GM12878 (cell line): ENCODE measurements at regions not wholly inside any gene's neighbourhood (a gene's known extent, or its start where the extent isn't known, plus 50 kb on each side); places are given as distances from the start of the nearest gene placed in this dataset.

Experiments
- ATAC-seq: fragments of 200-7000 bp; cut with Tn5 transposase; 3 replicates; pipeline ENCODE4 v1.9.1; 2020; ENCODE audit warnings: mild to moderate bottlenecking, moderate library complexity
- BruUV-seq: library from RNA; stranded (reverse); fragments of 400-500 nt; replicated peaks from 2 replicates; lab custom pipeline; 2021; lab: Mats Ljungman, UMichigan
- CTCF ChIA-PET: fragments of 300-600 bp; sonication (Branson Sonifier 250); formaldehyde crosslinking; extraction: SDS; loops from one replicate; lab custom pipeline; 2021; ENCODE audit warnings: inconsistent platforms; lab: Yijun Ruan, JAX
- POLR2A ChIA-PET: fragments of 350-600 bp; formaldehyde crosslinking; extraction: SDS; loops from one replicate; lab custom pipeline; 2021; ENCODE audit warnings: inconsistent platforms; lab: Charles Lee
- RAD21 ChIA-PET: fragments of 300-600 bp; sonication (Branson Sonifier 250); formaldehyde crosslinking; loops from one replicate; lab custom pipeline; 2023; ENCODE audit warnings: antibody characterized with exemption; ENCODE audit not compliant: unreplicated experiment; lab: Charles Lee
- SMC1A ChIA-PET: fragments of 300-600 bp; sonication (Branson Sonifier 250); formaldehyde crosslinking; loops from one replicate; lab custom pipeline; 2023; ENCODE audit not compliant: unreplicated experiment, uncharacterized antibody; lab: Charles Lee
- DNase-seq: peaks from one replicate; pipeline ENCODE4 v3.0.0-alpha.2; 2011; ENCODE audit warnings: low read depth, low spot score
- FAIRE-seq: peaks from 3 replicates; lab custom pipeline; 2011; peaks lifted over from hg19 to GRCh38; lab: Jason Lieb, UNC
- H2AFZ ChIP-seq: 2 replicates; pipeline ENCODE4 v1.6.0; 2011; ENCODE audit warnings: low read depth, low read length, control low read depth; ENCODE audit not compliant: control insufficient read depth
- H3K27ac ChIP-seq: 2 replicates; pipeline ENCODE4 v1.5.1; 2011; ENCODE audit warnings: control low read depth; ENCODE audit not compliant: control insufficient read depth, insufficient read depth
- H3K27me3 ChIP-seq, 2 experiments: replicated peaks in 1 of 2; 2 replicates each; pipeline versions ENCODE4 v1.6.0 to v1.6.1; 2011; ENCODE audit warnings: low read length in 1 of 2; ENCODE audit not compliant: control insufficient read depth in 2 of 2, insufficient read depth in 2 of 2
- H3K36me3 ChIP-seq, 2 experiments: 2 replicates each; pipeline ENCODE4 v1.5.1; 2011; ENCODE audit warnings: low read length in 1 of 2; ENCODE audit not compliant: control insufficient read depth in 2 of 2, insufficient read depth in 2 of 2
- H3K4me1 ChIP-seq: 2 replicates; pipeline ENCODE4 v1.6.1; 2011; ENCODE audit warnings: mild to moderate bottlenecking, low read length, moderate library complexity, mixed read lengths; ENCODE audit not compliant: control insufficient read depth, insufficient read depth
- H3K4me2 ChIP-seq: 2 replicates; pipeline ENCODE4 v1.6.0; 2011; ENCODE audit warnings: control low read depth; ENCODE audit not compliant: control insufficient read depth, insufficient read depth
- H3K4me3 ChIP-seq: fragments of 200-600 bp; sonication (generic); 2 replicates; pipeline ENCODE4 v1.5.1; 2016
- H3K79me2 ChIP-seq: 2 replicates; pipeline ENCODE4 v1.6.0; 2011; ENCODE audit warnings: low read length; ENCODE audit not compliant: control insufficient read depth, insufficient read depth
- H3K9ac ChIP-seq: 2 replicates; pipeline ENCODE4 v1.8.0; 2011; ENCODE audit warnings: low read length, control low read depth, mixed read lengths; ENCODE audit not compliant: control insufficient read depth, insufficient read depth
- H3K9me3 ChIP-seq: replicated peaks from 3 replicates; pipeline ENCODE4 v1.5.1; 2011; ENCODE audit warnings: mild to moderate bottlenecking, low read length; ENCODE audit not compliant: control insufficient read depth, insufficient read depth
- H4K20me1 ChIP-seq: 2 replicates; pipeline ENCODE4 v1.6.0; 2011; ENCODE audit not compliant: control insufficient read depth, insufficient read depth
- BACH1 ChIP-seq: fragments of 450-650 bp; IDR thresholded peaks from 2 replicates; pipeline ENCODE4 v1.6.1; 2017; ENCODE audit warnings: mild to moderate bottlenecking, borderline replicate concordance
- MYC ChIP-seq: IDR thresholded peaks from 2 replicates; pipeline ENCODE4 v1.6.1; 2011; ENCODE audit warnings: mild to moderate bottlenecking, low read length, moderate library complexity, inconsistent platforms; ENCODE audit not compliant: insufficient read depth, insufficient replicate concordance, insufficient read length, severe bottlenecking
- TCF3 ChIP-seq: IDR thresholded peaks from 2 replicates; pipeline ENCODE4 v1.6.1; 2012; ENCODE audit warnings: low read depth, mild to moderate bottlenecking, low read length, borderline replicate concordance; ENCODE audit not compliant: insufficient read depth
- ZNF207 ChIP-seq: fragments of 450-650 bp; IDR thresholded peaks from 2 replicates; pipeline ENCODE4 v1.6.1; 2014; ENCODE audit warnings: antibody characterized with exemption, mild to moderate bottlenecking, borderline replicate concordance
- WGBS: methylation state at CpG from one replicate; pipeline ENCODE4 v1.1.6; 2016; ENCODE audit warnings: low lambda C conversion rate; ENCODE audit not compliant: insufficient replicate concordance, insufficient coverage; ENCODE audit errors: missing lambda C conversion rate; 5-methylcytosine and 5-hydroxymethylcytosine counted together
- in situ Hi-C: fragments of 300-500 bp; cut with MboI; formaldehyde crosslinking; loops from 9 replicates; pipeline ENCODE4 v1.14.3; 2018; ENCODE audit warnings: mixed read lengths
- intact Hi-C: fragments of 100-400 bp; cut with micrococcal nuclease; formaldehyde crosslinking; loops from one replicate; pipeline ENCODE4 v1.14.2; 2022; ENCODE audit not compliant: unreplicated experiment
- TF ChIP-seq, protein P1 (sequence below): fragments of 450-650 bp; IDR thresholded peaks from 2 replicates; pipeline ENCODE4 v1.6.1; 2016; ENCODE audit warnings: mild to moderate bottlenecking
- TF ChIP-seq, protein P2 (sequence below): fragments of 450-650 bp; formaldehyde crosslinking; IDR thresholded peaks from 2 replicates; pipeline ENCODE4 v1.5.0; 2022; ENCODE audit warnings: mild to moderate bottlenecking, missing genetic modification characterization

DNA sequence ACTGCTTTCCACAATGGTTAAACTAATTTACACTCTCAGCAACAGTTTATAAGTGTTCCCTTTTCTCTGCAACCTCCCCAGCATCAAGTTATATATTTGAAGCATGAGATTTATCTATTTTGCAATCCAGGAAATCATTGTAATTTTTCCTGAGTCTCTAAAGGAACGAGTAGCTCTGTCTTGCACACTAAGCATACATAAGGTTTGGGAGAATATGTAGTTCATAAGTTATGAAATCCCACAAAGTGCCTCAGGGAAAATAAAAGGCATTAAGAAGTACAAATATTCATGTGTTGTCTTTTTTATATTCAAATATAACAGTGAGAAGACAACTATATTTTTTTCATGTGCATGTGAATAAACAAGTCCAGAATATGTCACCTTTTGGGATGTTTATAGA lies 377.1 kb upstream of the RORB start:
- no peaks in the 10 kb centered on the region for H3K27me3 ChIP-seq
- no peak overlapping the region for H3K27ac ChIP-seq
- no peak for TF ChIP-seq BACH1
- TF ChIP-seq, protein P1, sequence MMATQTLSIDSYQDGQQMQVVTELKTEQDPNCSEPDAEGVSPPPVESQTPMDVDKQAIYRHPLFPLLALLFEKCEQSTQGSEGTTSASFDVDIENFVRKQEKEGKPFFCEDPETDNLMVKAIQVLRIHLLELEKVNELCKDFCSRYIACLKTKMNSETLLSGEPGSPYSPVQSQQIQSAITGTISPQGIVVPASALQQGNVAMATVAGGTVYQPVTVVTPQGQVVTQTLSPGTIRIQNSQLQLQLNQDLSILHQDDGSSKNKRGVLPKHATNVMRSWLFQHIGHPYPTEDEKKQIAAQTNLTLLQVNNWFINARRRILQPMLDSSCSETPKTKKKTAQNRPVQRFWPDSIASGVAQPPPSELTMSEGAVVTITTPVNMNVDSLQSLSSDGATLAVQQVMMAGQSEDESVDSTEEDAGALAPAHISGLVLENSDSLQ = no peak
- no peak for TF ChIP-seq ZNF207
- TF ChIP-seq TCF3 = no peak
- TF ChIP-seq, protein P2, sequence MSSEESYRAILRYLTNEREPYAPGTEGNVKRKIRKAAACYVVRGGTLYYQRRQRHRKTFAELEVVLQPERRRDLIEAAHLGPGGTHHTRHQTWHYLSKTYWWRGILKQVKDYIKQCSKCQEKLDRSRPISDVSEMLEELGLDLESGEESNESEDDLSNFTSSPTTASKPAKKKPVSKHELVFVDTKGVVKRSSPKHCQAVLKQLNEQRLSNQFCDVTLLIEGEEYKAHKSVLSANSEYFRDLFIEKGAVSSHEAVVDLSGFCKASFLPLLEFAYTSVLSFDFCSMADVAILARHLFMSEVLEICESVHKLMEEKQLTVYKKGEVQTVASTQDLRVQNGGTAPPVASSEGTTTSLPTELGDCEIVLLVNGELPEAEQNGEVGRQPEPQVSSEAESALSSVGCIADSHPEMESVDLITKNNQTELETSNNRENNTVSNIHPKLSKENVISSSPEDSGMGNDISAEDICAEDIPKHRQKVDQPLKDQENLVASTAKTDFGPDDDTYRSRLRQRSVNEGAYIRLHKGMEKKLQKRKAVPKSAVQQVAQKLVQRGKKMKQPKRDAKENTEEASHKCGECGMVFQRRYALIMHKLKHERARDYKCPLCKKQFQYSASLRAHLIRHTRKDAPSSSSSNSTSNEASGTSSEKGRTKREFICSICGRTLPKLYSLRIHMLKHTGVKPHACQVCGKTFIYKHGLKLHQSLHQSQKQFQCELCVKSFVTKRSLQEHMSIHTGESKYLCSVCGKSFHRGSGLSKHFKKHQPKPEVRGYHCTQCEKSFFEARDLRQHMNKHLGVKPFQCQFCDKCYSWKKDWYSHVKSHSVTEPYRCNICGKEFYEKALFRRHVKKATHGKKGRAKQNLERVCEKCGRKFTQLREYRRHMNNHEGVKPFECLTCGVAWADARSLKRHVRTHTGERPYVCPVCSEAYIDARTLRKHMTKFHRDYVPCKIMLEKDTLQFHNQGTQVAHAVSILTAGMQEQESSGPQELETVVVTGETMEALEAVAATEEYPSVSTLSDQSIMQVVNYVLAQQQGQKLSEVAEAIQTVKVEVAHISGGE = no peak
- no peak for TF ChIP-seq MYC
- no TSS peak for BruUV-seq
- RAD21 ChIA-PET = no interaction called here
- H3K4me3 ChIP-seq = no peak overlapping the region
- no peaks in the 10 kb centered on the region for H3K4me1 ChIP-seq
- intact Hi-C loops = no loop called here
- POLR2A ChIA-PET = no interaction called here
- DNase-seq (no peak), ATAC-seq (no peak), FAIRE-seq (no peak)
- H2AFZ ChIP-seq = no peak overlapping the region
- CTCF ChIA-PET = interaction anchor here (0.6 kb wide), 1 partner anchor 298 kb away, joined by 3 read pairs; no protein-coding TSS in a partner anchor
- no peaks in the 10 kb centered on the region for H4K20me1 ChIP-seq
- SMC1A ChIA-PET = no interaction called here
- 0% methylated on average over 1 of the region's 1 CpG for WGBS
- no peaks in the 10 kb centered on the region for H3K9me3 ChIP-seq
- in situ Hi-C loops = no loop called here
- no peaks in the 10 kb centered on the region for H3K79me2 ChIP-seq
- H3K4me2 ChIP-seq = no peak overlapping the region
- no peaks in the 10 kb centered on the region for H3K36me3 ChIP-seq
- no peak overlapping the region for H3K9ac ChIP-seq
